IMR-90 (cell line): ENCODE measurements at regions not wholly inside any gene's neighbourhood (a gene's known extent, or its start where the extent isn't known, plus 50 kb on each side); places are given as distances from the start of the nearest gene placed in this dataset.

Source experiments
- ATAC-seq: fragments of 200-7000 bp; cut with Tn5 transposase; 2 replicates; pipeline ENCODE4 v1.9.1; 2020; ENCODE audit warnings: low read depth, mild to moderate bottlenecking, moderate library complexity
- BruUV-seq: library from RNA; stranded (reverse); fragments of 400-500 nt; replicated peaks from 2 replicates; lab custom pipeline; 2021; lab: Mats Ljungman, UMichigan
- CTCF ChIA-PET: fragments of 300-600 bp; formaldehyde crosslinking; extraction: SDS; loops from one replicate; lab custom pipeline; 2021; ENCODE audit warnings: antibody characterized with exemption; lab: Yijun Ruan, JAX
- POLR2A ChIA-PET: fragments of 300-600 bp; sonication (Branson Sonifier 250); formaldehyde crosslinking; loops from one replicate; lab custom pipeline; 2022; ENCODE audit warnings: antibody characterized with exemption; ENCODE audit not compliant: unreplicated experiment; lab: Charles Lee
- DNase-seq: peaks from one replicate; pipeline ENCODE4 v3.0.0; 2013
- H2AFZ ChIP-seq: replicated peaks from 2 replicates; pipeline ENCODE3; 2013; ENCODE audit warnings: low read length, mild to moderate bottlenecking; ENCODE audit not compliant: poor library complexity
- H2AK5ac ChIP-seq: 2 replicates; pipeline ENCODE4 v1.6.1; 2013; ENCODE audit warnings: low read depth, low read length, inconsistent platforms
- H2AK9ac ChIP-seq: replicated peaks from 2 replicates; pipeline ENCODE3; 2013; ENCODE audit warnings: mild to moderate bottlenecking, low read depth, low read length, moderate library complexity; ENCODE audit not compliant: poor library complexity
- H2BK120ac ChIP-seq: 2 replicates; pipeline ENCODE4 v1.6.1; 2013; ENCODE audit warnings: low read depth, low read length, inconsistent platforms
- H2BK15ac ChIP-seq: 3 replicates; pipeline ENCODE4 v1.6.1; 2013; ENCODE audit warnings: low read depth, low read length, inconsistent platforms
- H2BK20ac ChIP-seq: 2 replicates; pipeline ENCODE4 v1.6.1; 2013; ENCODE audit warnings: low read depth, mild to moderate bottlenecking, inconsistent platforms, low read length, moderate library complexity
- H2BK5ac ChIP-seq: 2 replicates; pipeline ENCODE4 v1.6.1; 2013; ENCODE audit warnings: mild to moderate bottlenecking, low read depth, low read length, inconsistent platforms; ENCODE audit not compliant: poor library complexity, severe bottlenecking
- H3K14ac ChIP-seq: replicated peaks from 2 replicates; pipeline ENCODE4 v1.6.1; 2013; ENCODE audit warnings: low read depth, low read length, inconsistent platforms
- H3K18ac ChIP-seq: 2 replicates; pipeline ENCODE4 v1.6.1; 2013; ENCODE audit warnings: low read depth, low read length, control low read depth
- H3K23ac ChIP-seq: 2 replicates; pipeline ENCODE4 v1.6.1; 2013; ENCODE audit warnings: low read depth, low read length, inconsistent platforms
- H3K27ac ChIP-seq: 2 replicates; pipeline ENCODE4 v1.5.1; 2013; ENCODE audit warnings: mild to moderate bottlenecking, control low read depth, low read length; ENCODE audit not compliant: insufficient read depth
- H3K27me3 ChIP-seq: 2 replicates; pipeline ENCODE4 v1.6.1; 2013; ENCODE audit warnings: low read length; ENCODE audit not compliant: control insufficient read depth, insufficient read depth
- H3K36me3 ChIP-seq: 2 replicates; pipeline ENCODE4 v1.6.1; 2013; ENCODE audit warnings: low read length, mixed read lengths; ENCODE audit not compliant: control insufficient read depth, insufficient read depth
- H3K4ac ChIP-seq: 2 replicates; pipeline ENCODE4 v1.6.1; 2013; ENCODE audit warnings: low read depth, low read length, inconsistent platforms
- H3K4me1 ChIP-seq: 2 replicates; pipeline ENCODE4 v1.6.1; 2013; ENCODE audit warnings: low read length, mixed read lengths; ENCODE audit not compliant: control insufficient read depth, insufficient read depth
- H3K4me2 ChIP-seq: 2 replicates; pipeline ENCODE4 v1.6.1; 2013; ENCODE audit warnings: low read depth, mild to moderate bottlenecking, control low read depth, low read length, moderate library complexity
- H3K4me3 ChIP-seq: 2 replicates; pipeline ENCODE4 v1.5.1; 2013; ENCODE audit warnings: low read depth, mild to moderate bottlenecking, control low read depth, low read length, moderate library complexity; ENCODE audit not compliant: insufficient read depth
- H3K56ac ChIP-seq: 2 replicates; pipeline ENCODE4 v1.6.1; 2013; ENCODE audit warnings: low read length, inconsistent platforms; ENCODE audit not compliant: insufficient read depth; ENCODE audit errors: extremely low read depth
- H3K79me1 ChIP-seq, 2 experiments: 2 replicates each; pipeline ENCODE4 v1.6.1; 2013; ENCODE audit warnings: low read length in 2 of 2, inconsistent platforms in 1 of 2, low read depth in 1 of 2
- H3K9ac ChIP-seq: 2 replicates; pipeline ENCODE4 v1.6.1; 2013; ENCODE audit warnings: low read depth, low read length, control low read depth
- H3K9me1 ChIP-seq: 2 replicates; pipeline ENCODE4 v1.6.1; 2013; ENCODE audit warnings: low read length, inconsistent platforms; ENCODE audit not compliant: insufficient read depth
- H3K9me3 ChIP-seq: 2 replicates; pipeline ENCODE4 v1.6.1; 2013; ENCODE audit warnings: low read length; ENCODE audit not compliant: control insufficient read depth, insufficient read depth
- H4K20me1 ChIP-seq: 2 replicates; pipeline ENCODE4 v1.6.1; 2013; ENCODE audit warnings: low read length, inconsistent platforms; ENCODE audit not compliant: insufficient read depth
- H4K5ac ChIP-seq: 2 replicates; pipeline ENCODE4 v1.6.1; 2013; ENCODE audit warnings: mild to moderate bottlenecking, low read depth, low read length, control low read depth
- H4K8ac ChIP-seq, 2 experiments: 2 replicates each; pipeline ENCODE4 v1.6.1; 2013; ENCODE audit warnings: low read depth in 2 of 2, low read length in 2 of 2, control low read depth in 1 of 2, inconsistent platforms in 1 of 2
- H4K91ac ChIP-seq: 2 replicates; pipeline ENCODE4 v1.6.1; 2013; ENCODE audit warnings: low read depth, low read length, inconsistent platforms; ENCODE audit not compliant: insufficient read depth
- CHD1 ChIP-seq: IDR thresholded peaks from 2 replicates; pipeline ENCODE4 v1.6.1; 2012; ENCODE audit warnings: low read depth, low read length, improper control_type of control experiment
- MAZ ChIP-seq: IDR thresholded peaks from 2 replicates; pipeline ENCODE4 v1.6.1; 2012; ENCODE audit warnings: low read depth, mild to moderate bottlenecking, low read length, improper control_type of control experiment, moderate library complexity, borderline replicate concordance
- WGBS, 2 experiments: methylation state at CpG; one replicate each; pipeline versions ENCODE4 v1.1.5 to v1.1.7; 2013; ENCODE audit warnings: missing lambda C conversion rate in 2 of 2; ENCODE audit not compliant: insufficient read length in 1 of 2; ENCODE audit errors: extremely low coverage in 2 of 2; 5-methylcytosine and 5-hydroxymethylcytosine counted together
- dilution Hi-C: fragments of 300-500 bp; cut with HindIII; formaldehyde crosslinking; loops from one replicate; pipeline ENCODE4 v1.14.3; 2018; ENCODE audit warnings: low sequenced_read_pairs; ENCODE audit not compliant: unreplicated experiment
- in situ Hi-C: fragments of 300-500 bp; cut with MboI; formaldehyde crosslinking; loops from 3 replicates; pipeline ENCODE4 v1.14.3; 2019; ENCODE audit warnings: low sequenced_read_pairs, inconsistent platforms, mixed read lengths
- intact Hi-C: fragments of 100-400 bp; cut with micrococcal nuclease; formaldehyde crosslinking; loops from 2 replicates; pipeline ENCODE4 v1.10.0; 2022
- TF ChIP-seq, protein P1 (sequence below): conservative IDR thresholded peaks from 2 replicates; pipeline ENCODE4 v1.5.1; 2012; ENCODE audit warnings: mild to moderate bottlenecking, low read depth, low read length, improper control_type of control experiment

DNA sequence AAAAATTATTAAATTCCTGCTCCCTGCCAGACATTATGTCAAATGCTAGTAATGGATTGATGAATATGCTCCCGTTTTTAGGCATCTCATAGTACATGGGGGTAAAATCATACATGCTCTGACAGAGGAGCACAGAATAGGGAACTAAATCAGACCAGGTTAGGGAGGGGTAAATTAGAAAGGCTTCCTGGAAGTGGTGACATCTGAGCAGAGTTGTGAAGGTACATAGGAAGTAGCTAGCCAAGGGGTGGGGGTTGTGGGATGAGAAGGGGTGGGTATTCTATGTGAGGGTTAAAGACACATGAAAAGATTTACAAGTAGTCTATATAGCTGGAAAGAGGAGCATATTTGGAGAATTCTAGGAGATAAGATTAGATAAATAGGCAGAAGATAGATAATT is 171.7 kb upstream of the FBXO33 start:
- H2AK9ac ChIP-seq, result no peak overlapping the region
- BruUV-seq, result no TSS peak
- DNase-seq (no peak), ATAC-seq (no peak)
- H3K36me3 ChIP-seq, result no peaks in the 10 kb centered on the region
- H3K4ac ChIP-seq, result no peak overlapping the region
- intact Hi-C loops (no loop called here), dilution Hi-C loops (no loop called here), in situ Hi-C loops (no loop called here)
- peaks cover 4% of the 10 kb centered on the region for H3K9me3 ChIP-seq
- H3K23ac ChIP-seq, result no peak overlapping the region
- no peak overlapping the region for H4K91ac ChIP-seq
- no peak overlapping the region for H2AK5ac ChIP-seq
- H4K20me1 ChIP-seq, result no peaks in the 10 kb centered on the region
- ChIA-PET POLR2A (no interaction called here), CTCF (no interaction called here)
- H4K5ac ChIP-seq, result no peak overlapping the region
- H3K4me3 ChIP-seq, result no peak overlapping the region
- no peak for TF ChIP-seq MAZ
- TF ChIP-seq, protein P1, sequence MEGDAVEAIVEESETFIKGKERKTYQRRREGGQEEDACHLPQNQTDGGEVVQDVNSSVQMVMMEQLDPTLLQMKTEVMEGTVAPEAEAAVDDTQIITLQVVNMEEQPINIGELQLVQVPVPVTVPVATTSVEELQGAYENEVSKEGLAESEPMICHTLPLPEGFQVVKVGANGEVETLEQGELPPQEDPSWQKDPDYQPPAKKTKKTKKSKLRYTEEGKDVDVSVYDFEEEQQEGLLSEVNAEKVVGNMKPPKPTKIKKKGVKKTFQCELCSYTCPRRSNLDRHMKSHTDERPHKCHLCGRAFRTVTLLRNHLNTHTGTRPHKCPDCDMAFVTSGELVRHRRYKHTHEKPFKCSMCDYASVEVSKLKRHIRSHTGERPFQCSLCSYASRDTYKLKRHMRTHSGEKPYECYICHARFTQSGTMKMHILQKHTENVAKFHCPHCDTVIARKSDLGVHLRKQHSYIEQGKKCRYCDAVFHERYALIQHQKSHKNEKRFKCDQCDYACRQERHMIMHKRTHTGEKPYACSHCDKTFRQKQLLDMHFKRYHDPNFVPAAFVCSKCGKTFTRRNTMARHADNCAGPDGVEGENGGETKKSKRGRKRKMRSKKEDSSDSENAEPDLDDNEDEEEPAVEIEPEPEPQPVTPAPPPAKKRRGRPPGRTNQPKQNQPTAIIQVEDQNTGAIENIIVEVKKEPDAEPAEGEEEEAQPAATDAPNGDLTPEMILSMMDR, result no peak
- no peak for TF ChIP-seq CHD1
- no peaks in the 10 kb centered on the region for H3K4me1 ChIP-seq
- H3K9ac ChIP-seq, result no peak overlapping the region
- H3K27me3 ChIP-seq, result no peaks in the 10 kb centered on the region
- H2BK120ac ChIP-seq, result no peak overlapping the region
- H3K9me1 ChIP-seq, result no peaks in the 10 kb centered on the region
- no peak overlapping the region for H2AFZ ChIP-seq
- H3K18ac ChIP-seq, result no peak overlapping the region
- H3K56ac ChIP-seq, result no peak overlapping the region
- no peak overlapping the region for H3K4me2 ChIP-seq
- no CpG with 5 or more reads among the region's 1 CpG for WGBS, 2 experiments
- no peak overlapping the region for H3K14ac ChIP-seq
- no peak overlapping the region for H2BK5ac ChIP-seq
- no peak overlapping the region for H3K27ac ChIP-seq
- H4K8ac ChIP-seq, result no peak overlapping the region
- H2BK20ac ChIP-seq, result no peak overlapping the region
- no peak overlapping the region for H2BK15ac ChIP-seq
- H3K79me1 ChIP-seq, result no peaks in the 10 kb centered on the region
